WTC11 (cell line): ENCODE measurements at regions not wholly inside any gene's neighbourhood (a gene's known extent, or its start where the extent isn't known, plus 50 kb on each side); places are given as distances from the start of the nearest gene placed in this dataset.

Experiments used
- ATAC-seq: fragments of 200-7000 bp; cut with Tn5 transposase; 2 replicates; pipeline ENCODE4 v1.10.0; 2021; ENCODE audit warnings: mild to moderate bottlenecking, moderate library complexity
- CTCF ChIA-PET: fragments of 300-600 bp; sonication (Branson Sonifier 250); formaldehyde crosslinking; loops from one replicate; lab custom pipeline; 2021; ENCODE audit warnings: antibody characterized with exemption; lab: Charles Lee
- POLR2A ChIA-PET: fragments of 350-600 bp; sonication (Branson Sonifier 250); formaldehyde crosslinking; loops from one replicate; lab custom pipeline; 2021; ENCODE audit warnings: antibody characterized with exemption; lab: Charles Lee
- DNase-seq: peaks from one replicate; pipeline ENCODE4 v3.0.0; 2021; ENCODE audit warnings: low spot score
- H3K27ac Mint-ChIP-seq: 2 replicates; pipeline ENCODE4 v1.8.0; 2021; ENCODE audit warnings: mixed read lengths
- H3K27me3 Mint-ChIP-seq: 2 replicates; pipeline ENCODE4 v1.8.0; 2021; ENCODE audit warnings: low read depth, mild to moderate bottlenecking, moderate library complexity, mixed read lengths
- H3K36me3 Mint-ChIP-seq: 2 replicates; pipeline ENCODE4 v1.8.0; 2021; ENCODE audit warnings: mixed read lengths
- H3K4me1 Mint-ChIP-seq: 2 replicates; pipeline ENCODE4 v1.8.0; 2022; ENCODE audit warnings: mixed read lengths
- H3K4me3 Mint-ChIP-seq: 2 replicates; pipeline ENCODE4 v1.8.0; 2021; ENCODE audit warnings: mild to moderate bottlenecking, moderate library complexity, mixed read lengths
- H3K9me3 Mint-ChIP-seq: 2 replicates; pipeline ENCODE4 v1.8.0; 2021; ENCODE audit warnings: mixed read lengths
- ATF2 ChIP-seq: sonication (generic); formaldehyde crosslinking; IDR thresholded peaks from 2 replicates; pipeline ENCODE4 v1.8.1; 2022; ENCODE audit warnings: low read depth, missing genetic modification reagents, borderline replicate concordance
- E2F5 ChIP-seq: sonication (generic); formaldehyde crosslinking; IDR thresholded peaks from 2 replicates; pipeline ENCODE4 v1.8.1; 2022; ENCODE audit warnings: mild to moderate bottlenecking, moderate library complexity, missing genetic modification reagents
- ELF4 ChIP-seq: sonication (generic); formaldehyde crosslinking; IDR thresholded peaks from 2 replicates; pipeline ENCODE4 v1.8.1; 2022; ENCODE audit warnings: low read depth, mild to moderate bottlenecking, moderate library complexity, missing genetic modification reagents
- ETV6 ChIP-seq: sonication (generic); formaldehyde crosslinking; IDR thresholded peaks from 2 replicates; pipeline ENCODE4 v1.8.1; 2022; ENCODE audit warnings: mild to moderate bottlenecking, missing genetic modification reagents
- FOXK1 ChIP-seq: sonication (generic); formaldehyde crosslinking; IDR thresholded peaks from 2 replicates; pipeline ENCODE4 v1.8.0; 2022; ENCODE audit warnings: mild to moderate bottlenecking, moderate library complexity, missing genetic modification reagents
- MXD4 ChIP-seq: fragments of 250-450 bp; sonication (Bioruptor Pico); IDR thresholded peaks from 2 replicates; pipeline ENCODE4 v1.8.0; 2021; ENCODE audit warnings: mild to moderate bottlenecking, moderate library complexity, borderline replicate concordance
- NR1H2 ChIP-seq: sonication (generic); formaldehyde crosslinking; IDR thresholded peaks from 2 replicates; pipeline ENCODE4 v1.9.0; 2021; ENCODE audit warnings: mild to moderate bottlenecking, moderate library complexity, missing genetic modification reagents
- STAT6 ChIP-seq: sonication (generic); formaldehyde crosslinking; conservative IDR thresholded peaks from 2 replicates; pipeline ENCODE4 v1.8.1; 2023; ENCODE audit warnings: mild to moderate bottlenecking, low read depth, missing genetic modification reagents, moderate library complexity
- TEAD4 ChIP-seq: sonication (generic); formaldehyde crosslinking; IDR thresholded peaks from 2 replicates; pipeline ENCODE4 v1.8.0; 2022; ENCODE audit warnings: mild to moderate bottlenecking, missing genetic modification reagents
- TP53 ChIP-seq: sonication (generic); formaldehyde crosslinking; IDR thresholded peaks from 2 replicates; pipeline ENCODE4 v1.8.1; 2023; ENCODE audit warnings: mild to moderate bottlenecking, missing genetic modification reagents
- ZBTB43 ChIP-seq: sonication (generic); formaldehyde crosslinking; IDR thresholded peaks from 2 replicates; pipeline ENCODE4 v1.8.1; 2023; ENCODE audit warnings: mild to moderate bottlenecking, missing genetic modification reagents
- ZNF232 ChIP-seq: sonication (generic); formaldehyde crosslinking; IDR thresholded peaks from 2 replicates; pipeline ENCODE4 v1.8.0; 2022; ENCODE audit warnings: mild to moderate bottlenecking, missing genetic modification reagents
- ZNF423 ChIP-seq: fragments of 250-450 bp; sonication (Bioruptor Pico); IDR thresholded peaks from 2 replicates; pipeline ENCODE4 v2.1.2; 2022; ENCODE audit warnings: mild to moderate bottlenecking, moderate library complexity
- TF ChIP-seq, protein P1 (sequence below): sonication (generic); formaldehyde crosslinking; IDR thresholded peaks from 2 replicates; pipeline ENCODE4 v1.8.0; 2022; ENCODE audit warnings: mild to moderate bottlenecking, missing genetic modification reagents
- TF ChIP-seq, protein P2 (sequence below): sonication (generic); formaldehyde crosslinking; IDR thresholded peaks from 2 replicates; pipeline ENCODE4 v1.8.1; 2022; ENCODE audit warnings: mild to moderate bottlenecking, missing genetic modification reagents, moderate library complexity, borderline replicate concordance
- TF ChIP-seq, protein P3 (sequence below): sonication (generic); formaldehyde crosslinking; IDR thresholded peaks from 2 replicates; pipeline ENCODE4 v1.8.1; 2022; ENCODE audit warnings: low read depth, mild to moderate bottlenecking, moderate library complexity, missing genetic modification reagents, borderline replicate concordance
- TF ChIP-seq, protein P4 (sequence below): sonication (generic); formaldehyde crosslinking; IDR thresholded peaks from 2 replicates; pipeline ENCODE4 v1.8.1; 2023; ENCODE audit warnings: mild to moderate bottlenecking, moderate library complexity, missing genetic modification reagents
- TF ChIP-seq, protein P5 (sequence below): sonication (generic); formaldehyde crosslinking; IDR thresholded peaks from 2 replicates; pipeline ENCODE4 v1.8.1; 2023; ENCODE audit warnings: mild to moderate bottlenecking, missing genetic modification reagents, moderate library complexity
- TF ChIP-seq, protein P6 (sequence below): fragments of 250-450 bp; sonication (Bioruptor Pico); IDR thresholded peaks from 2 replicates; pipeline ENCODE4 v2.1.2; 2022; ENCODE audit warnings: mild to moderate bottlenecking, moderate library complexity

GRCh38 chr12:86429824-86430223 is 173.6 kb upstream of the MGAT4C start (continued):
- TF ChIP-seq ZBTB43 (CRISPR knock-in tag), result no peak
- no peak for TF ChIP-seq ATF2 (CRISPR knock-in tag)
- TF ChIP-seq ETV6 (CRISPR knock-in tag), result no peak
- TF ChIP-seq, protein P1, sequence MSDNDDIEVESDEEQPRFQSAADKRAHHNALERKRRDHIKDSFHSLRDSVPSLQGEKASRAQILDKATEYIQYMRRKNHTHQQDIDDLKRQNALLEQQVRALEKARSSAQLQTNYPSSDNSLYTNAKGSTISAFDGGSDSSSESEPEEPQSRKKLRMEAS (CRISPR knock-in tag), result no peak

DNA sequence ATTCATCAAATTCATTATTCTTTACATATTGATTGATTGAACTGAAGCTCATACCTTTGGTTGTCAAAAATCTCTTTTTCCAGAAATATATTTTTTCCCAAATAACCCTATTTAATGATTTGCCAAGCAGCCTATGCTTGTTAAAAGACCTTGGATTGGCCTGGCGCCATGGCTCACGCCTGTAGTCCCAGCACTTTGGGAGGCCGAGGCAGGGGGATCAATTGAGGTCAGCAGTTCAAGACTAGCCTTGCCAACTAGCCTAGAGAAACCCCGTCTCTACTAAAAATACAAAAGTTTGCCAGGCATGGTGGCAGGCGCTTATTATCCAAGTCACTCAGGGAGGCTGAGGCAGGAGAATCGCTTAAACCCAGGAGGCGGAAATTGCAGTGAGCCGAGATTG is 165.1 kb upstream of the MGAT4C start:
- ATAC-seq (no peak), DNase-seq (no peak)
- CTCF ChIA-PET, result no interaction called here
- POLR2A ChIA-PET, result no interaction called here
- Mint-ChIP-seq H3K4me1 (no peaks in the 10 kb centered on the region), H3K27ac (no peak overlapping the region), H3K4me3 (no peak overlapping the region), H3K36me3 (no peaks in the 10 kb centered on the region), H3K9me3 (no peaks in the 10 kb centered on the region), H3K27me3 (no peaks in the 10 kb centered on the region)
- TF ChIP-seq ZBTB43 (CRISPR knock-in tag) (no peak), FOXK1 (CRISPR knock-in tag) (no peak), NR1H2 (no peak), ELF4 (CRISPR knock-in tag) (no peak), ZNF423 (CRISPR knock-in tag) (no peak), STAT6 (CRISPR knock-in tag) (no peak), E2F5 (CRISPR knock-in tag) (no peak), TEAD4 (no peak), MXD4 (CRISPR knock-in tag) (no peak), TP53 (CRISPR knock-in tag) (no peak), ZNF232 (CRISPR knock-in tag) (no peak)
- TF ChIP-seq, protein P2, sequence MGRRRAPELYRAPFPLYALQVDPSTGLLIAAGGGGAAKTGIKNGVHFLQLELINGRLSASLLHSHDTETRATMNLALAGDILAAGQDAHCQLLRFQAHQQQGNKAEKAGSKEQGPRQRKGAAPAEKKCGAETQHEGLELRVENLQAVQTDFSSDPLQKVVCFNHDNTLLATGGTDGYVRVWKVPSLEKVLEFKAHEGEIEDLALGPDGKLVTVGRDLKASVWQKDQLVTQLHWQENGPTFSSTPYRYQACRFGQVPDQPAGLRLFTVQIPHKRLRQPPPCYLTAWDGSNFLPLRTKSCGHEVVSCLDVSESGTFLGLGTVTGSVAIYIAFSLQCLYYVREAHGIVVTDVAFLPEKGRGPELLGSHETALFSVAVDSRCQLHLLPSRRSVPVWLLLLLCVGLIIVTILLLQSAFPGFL (CRISPR knock-in tag), result no peak
- TF ChIP-seq, protein P3, sequence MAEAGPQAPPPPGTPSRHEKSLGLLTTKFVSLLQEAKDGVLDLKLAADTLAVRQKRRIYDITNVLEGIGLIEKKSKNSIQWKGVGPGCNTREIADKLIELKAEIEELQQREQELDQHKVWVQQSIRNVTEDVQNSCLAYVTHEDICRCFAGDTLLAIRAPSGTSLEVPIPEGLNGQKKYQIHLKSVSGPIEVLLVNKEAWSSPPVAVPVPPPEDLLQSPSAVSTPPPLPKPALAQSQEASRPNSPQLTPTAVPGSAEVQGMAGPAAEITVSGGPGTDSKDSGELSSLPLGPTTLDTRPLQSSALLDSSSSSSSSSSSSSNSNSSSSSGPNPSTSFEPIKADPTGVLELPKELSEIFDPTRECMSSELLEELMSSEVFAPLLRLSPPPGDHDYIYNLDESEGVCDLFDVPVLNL (CRISPR knock-in tag), result no peak
- TF ChIP-seq, protein P4, sequence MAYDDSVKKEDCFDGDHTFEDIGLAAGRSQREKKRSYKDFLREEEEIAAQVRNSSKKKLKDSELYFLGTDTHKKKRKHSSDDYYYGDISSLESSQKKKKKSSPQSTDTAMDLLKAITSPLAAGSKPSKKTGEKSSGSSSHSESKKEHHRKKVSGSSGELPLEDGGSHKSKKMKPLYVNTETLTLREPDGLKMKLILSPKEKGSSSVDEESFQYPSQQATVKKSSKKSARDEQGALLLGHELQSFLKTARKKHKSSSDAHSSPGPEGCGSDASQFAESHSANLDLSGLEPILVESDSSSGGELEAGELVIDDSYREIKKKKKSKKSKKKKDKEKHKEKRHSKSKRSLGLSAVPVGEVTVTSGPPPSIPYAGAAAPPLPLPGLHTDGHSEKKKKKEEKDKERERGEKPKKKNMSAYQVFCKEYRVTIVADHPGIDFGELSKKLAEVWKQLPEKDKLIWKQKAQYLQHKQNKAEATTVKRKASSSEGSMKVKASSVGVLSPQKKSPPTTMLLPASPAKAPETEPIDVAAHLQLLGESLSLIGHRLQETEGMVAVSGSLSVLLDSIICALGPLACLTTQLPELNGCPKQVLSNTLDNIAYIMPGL (CRISPR knock-in tag), result no peak
- TF ChIP-seq, protein P5, sequence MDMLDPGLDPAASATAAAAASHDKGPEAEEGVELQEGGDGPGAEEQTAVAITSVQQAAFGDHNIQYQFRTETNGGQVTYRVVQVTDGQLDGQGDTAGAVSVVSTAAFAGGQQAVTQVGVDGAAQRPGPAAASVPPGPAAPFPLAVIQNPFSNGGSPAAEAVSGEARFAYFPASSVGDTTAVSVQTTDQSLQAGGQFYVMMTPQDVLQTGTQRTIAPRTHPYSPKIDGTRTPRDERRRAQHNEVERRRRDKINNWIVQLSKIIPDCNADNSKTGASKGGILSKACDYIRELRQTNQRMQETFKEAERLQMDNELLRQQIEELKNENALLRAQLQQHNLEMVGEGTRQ (CRISPR knock-in tag), result no peak
- TF ChIP-seq, protein P6, sequence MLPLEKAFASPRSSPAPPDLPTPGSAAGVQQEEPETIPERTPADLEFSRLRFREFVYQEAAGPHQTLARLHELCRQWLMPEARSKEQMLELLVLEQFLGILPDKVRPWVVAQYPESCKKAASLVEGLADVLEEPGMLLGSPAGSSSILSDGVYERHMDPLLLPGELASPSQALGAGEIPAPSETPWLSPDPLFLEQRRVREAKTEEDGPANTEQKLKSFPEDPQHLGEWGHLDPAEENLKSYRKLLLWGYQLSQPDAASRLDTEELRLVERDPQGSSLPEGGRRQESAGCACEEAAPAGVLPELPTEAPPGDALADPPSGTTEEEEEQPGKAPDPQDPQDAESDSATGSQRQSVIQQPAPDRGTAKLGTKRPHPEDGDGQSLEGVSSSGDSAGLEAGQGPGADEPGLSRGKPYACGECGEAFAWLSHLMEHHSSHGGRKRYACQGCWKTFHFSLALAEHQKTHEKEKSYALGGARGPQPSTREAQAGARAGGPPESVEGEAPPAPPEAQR (CRISPR knock-in tag), result no peak
